K562 (cell line): ENCODE measurements at regions not wholly inside any gene's neighbourhood (a gene's known extent, or its start where the extent isn't known, plus 50 kb on each side); places are given as distances from the start of the nearest gene placed in this dataset.
A peak's percentile ranks its signal among the peaks of the same experiment; 100 is the strongest.

ENCODE experiments used
- CHCHD3 ChIP-seq: fragments of 250-450 bp; sonication (Bioruptor Pico); IDR thresholded peaks from 2 replicates; pipeline ENCODE4 v2.1.2; 2022; ENCODE audit warnings: mild to moderate bottlenecking
- EWSR1 ChIP-seq: fragments of 450-650 bp; IDR thresholded peaks from 2 replicates; pipeline ENCODE4 v1.6.1; 2018; ENCODE audit warnings: borderline replicate concordance, mild to moderate bottlenecking, low read depth, moderate library complexity; ENCODE audit not compliant: partially characterized antibody
- HCFC1 ChIP-seq: IDR thresholded peaks from 2 replicates; pipeline ENCODE4 v1.6.1; 2012; ENCODE audit warnings: low read depth, low read length, improper control_type of control experiment
- HDAC2 ChIP-seq: fragments of 450-650 bp; IDR thresholded peaks from 2 replicates; pipeline ENCODE4 v1.6.1; 2016; ENCODE audit warnings: mild to moderate bottlenecking
- HDAC3 ChIP-seq: fragments of 450-650 bp; IDR thresholded peaks from 2 replicates; pipeline ENCODE4 v1.6.1; 2018; ENCODE audit warnings: borderline replicate concordance, mild to moderate bottlenecking, moderate library complexity; ENCODE audit not compliant: partially characterized antibody
- HIVEP1 ChIP-seq: fragments of 250-450 bp; sonication (Bioruptor Pico); IDR thresholded peaks from 2 replicates; pipeline ENCODE4 v1.4.0; 2020; ENCODE audit warnings: mild to moderate bottlenecking
- JUND ChIP-seq, 2 experiments: IDR thresholded peaks; 2 replicates in 1 of 2; 3 replicates in 1 of 2; pipeline ENCODE4 v1.6.1; 2011; ENCODE audit warnings: borderline replicate concordance in 2 of 2, low read depth in 2 of 2, low read length in 2 of 2, improper control_type of control experiment in 1 of 2, missing biosample characterization in 1 of 2, missing genetic modification characterization in 1 of 2, missing genetic modification reagents in 1 of 2
- KDM5B ChIP-seq: fragments of 200-600 bp; sonication (generic); IDR thresholded peaks from 2 replicates; pipeline ENCODE4 v1.6.1; 2012; ENCODE audit warnings: low read depth, mild to moderate bottlenecking, moderate library complexity, low read length, control low read depth, inconsistent platforms; ENCODE audit not compliant: insufficient replicate concordance
- KLF1 ChIP-seq: fragments of 450-650 bp; IDR thresholded peaks from 2 replicates; pipeline ENCODE4 v1.6.1; 2016; ENCODE audit warnings: missing genetic modification characterization, missing compliant biosample characterization
- MBD2 ChIP-seq: sonication (generic); IDR thresholded peaks from 2 replicates; pipeline ENCODE4 v1.6.1; 2016; ENCODE audit warnings: low read depth, borderline replicate concordance
- MCM7 ChIP-seq, 2 experiments: fragments of 450-650 bp; IDR thresholded peaks; 2 replicates each; pipeline ENCODE4 v1.6.1; 2016 to 2018
- NRF1 ChIP-seq, 2 experiments: fragments of 450-650 bp; IDR thresholded peaks in 1 of 2; conservative IDR thresholded peaks in 1 of 2; 2 replicates each; pipeline ENCODE4 v1.6.1; 2014; ENCODE audit warnings: mild to moderate bottlenecking in 2 of 2
- PHF20 ChIP-seq: fragments of 450-650 bp; IDR thresholded peaks from 2 replicates; pipeline ENCODE4 v1.6.1; 2018; ENCODE audit not compliant: partially characterized antibody
- RFX7 ChIP-seq: fragments of 250-450 bp; sonication (Bioruptor Pico); IDR thresholded peaks from 2 replicates; pipeline ENCODE4 v1.5.1; 2021; ENCODE audit warnings: mild to moderate bottlenecking
- SMAD3 ChIP-seq: fragments of 450-650 bp; formaldehyde crosslinking; conservative IDR thresholded peaks from 2 replicates; pipeline ENCODE4 v1.4.0; 2020; ENCODE audit warnings: mild to moderate bottlenecking
- SRSF7 ChIP-seq: fragments of 200-400 bp; formaldehyde crosslinking; optimal IDR thresholded peaks from 2 replicates; pipeline ENCODE3; 2017; ENCODE audit warnings: mild to moderate bottlenecking, low read depth, low read length
- TGIF2 ChIP-seq: sonication (generic); formaldehyde crosslinking; IDR thresholded peaks from 2 replicates; pipeline ENCODE4 v1.8.1; 2022; ENCODE audit warnings: mild to moderate bottlenecking, missing genetic modification reagents, moderate library complexity
- XRCC3 ChIP-seq: fragments of 450-650 bp; IDR thresholded peaks from 2 replicates; pipeline ENCODE4 v1.6.1; 2017; ENCODE audit warnings: mild to moderate bottlenecking, moderate library complexity
- ZFP1 ChIP-seq: fragments of 450-650 bp; formaldehyde crosslinking; IDR thresholded peaks from 2 replicates; pipeline ENCODE4 v1.4.0; 2020; ENCODE audit warnings: mild to moderate bottlenecking, mixed read lengths
- ZNF507 ChIP-seq: conservative IDR thresholded peaks from 2 replicates; pipeline ENCODE4 v1.6.1; 2017; ENCODE audit warnings: missing genetic modification characterization, missing compliant biosample characterization
- ZNF79 ChIP-seq: fragments of 250-450 bp; sonication (Bioruptor Pico); IDR thresholded peaks from 2 replicates; pipeline ENCODE4 v1.4.0; 2020; ENCODE audit warnings: low read depth, mild to moderate bottlenecking, moderate library complexity
- TF ChIP-seq, protein P1 (sequence below): fragments of 450-650 bp; IDR thresholded peaks from 2 replicates; pipeline ENCODE4 v1.6.1; 2016; ENCODE audit warnings: borderline replicate concordance
- TF ChIP-seq, protein P2 (sequence below): fragments of 450-650 bp; conservative IDR thresholded peaks from 2 replicates; pipeline ENCODE4 v1.6.1; 2016; ENCODE audit warnings: missing genetic modification characterization, low read depth, mild to moderate bottlenecking, control low read depth, missing compliant biosample characterization
- TF ChIP-seq, protein P3 (sequence below): fragments of 450-650 bp; IDR thresholded peaks from 2 replicates; pipeline ENCODE4 v1.6.1; 2016; ENCODE audit warnings: antibody characterized with exemption

DNA sequence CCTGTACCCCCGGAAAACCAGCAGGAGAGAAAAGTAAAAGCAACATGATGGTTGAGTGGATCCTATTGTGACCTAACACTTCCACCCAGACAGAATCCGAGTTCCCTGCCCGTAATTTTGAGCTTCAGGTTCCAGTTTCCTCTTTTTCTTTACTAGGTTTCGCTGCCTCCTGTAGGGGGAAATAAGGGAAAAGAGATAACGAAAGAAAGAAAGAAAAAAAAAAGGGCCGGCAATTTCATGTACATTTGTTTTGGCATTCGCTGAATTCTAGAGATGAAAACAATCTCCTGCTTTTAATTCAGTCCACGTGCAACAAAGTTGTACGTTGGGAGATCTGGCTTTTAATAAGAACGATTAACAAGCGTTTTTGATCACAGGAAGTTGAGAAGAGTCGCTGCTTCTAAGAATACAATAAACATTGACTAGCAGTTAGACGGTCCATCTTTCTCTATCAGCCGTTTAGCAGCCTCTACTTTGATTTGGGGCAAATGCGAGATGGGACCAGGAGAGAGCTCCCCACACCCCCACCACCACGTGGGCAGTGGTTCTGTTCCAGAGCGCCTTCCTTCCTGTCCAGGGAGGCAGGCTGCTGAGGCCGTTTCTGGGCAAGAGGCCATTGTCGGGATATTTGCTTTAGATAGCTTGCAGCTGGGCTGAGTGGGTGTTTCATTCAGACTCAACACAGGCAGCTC is 155.9 kb upstream of the RUNX1 start (continued):
- no peak for TF ChIP-seq HCFC1
- TF ChIP-seq EWSR1: no peak
- TF ChIP-seq HDAC3: no peak
- TF ChIP-seq, protein P1, sequence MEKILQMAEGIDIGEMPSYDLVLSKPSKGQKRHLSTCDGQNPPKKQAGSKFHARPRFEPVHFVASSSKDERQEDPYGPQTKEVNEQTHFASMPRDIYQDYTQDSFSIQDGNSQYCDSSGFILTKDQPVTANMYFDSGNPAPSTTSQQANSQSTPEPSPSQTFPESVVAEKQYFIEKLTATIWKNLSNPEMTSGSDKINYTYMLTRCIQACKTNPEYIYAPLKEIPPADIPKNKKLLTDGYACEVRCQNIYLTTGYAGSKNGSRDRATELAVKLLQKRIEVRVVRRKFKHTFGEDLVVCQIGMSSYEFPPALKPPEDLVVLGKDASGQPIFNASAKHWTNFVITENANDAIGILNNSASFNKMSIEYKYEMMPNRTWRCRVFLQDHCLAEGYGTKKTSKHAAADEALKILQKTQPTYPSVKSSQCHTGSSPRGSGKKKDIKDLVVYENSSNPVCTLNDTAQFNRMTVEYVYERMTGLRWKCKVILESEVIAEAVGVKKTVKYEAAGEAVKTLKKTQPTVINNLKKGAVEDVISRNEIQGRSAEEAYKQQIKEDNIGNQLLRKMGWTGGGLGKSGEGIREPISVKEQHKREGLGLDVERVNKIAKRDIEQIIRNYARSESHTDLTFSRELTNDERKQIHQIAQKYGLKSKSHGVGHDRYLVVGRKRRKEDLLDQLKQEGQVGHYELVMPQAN: no peak
- no peak for TF ChIP-seq PHF20
- no peak for TF ChIP-seq CHCHD3 (CRISPR knock-in tag)
- TF ChIP-seq NRF1 (conservative IDR thresholded peaks at IDR 0.05 in 1 of 2, IDR thresholded peaks at IDR 0.05 in 1 of 2): 0 out of 4 replicates have a peak, but pooled peaks of 1 of the 2 experiments have one; percentile 13
- no peak for TF ChIP-seq SRSF7
- no peak for TF ChIP-seq ZFP1
- no peak for TF ChIP-seq MCM7 (IDR thresholded peaks at IDR 0.05)
- TF ChIP-seq KLF1 (tag): no peak
- TF ChIP-seq TGIF2 (CRISPR knock-in tag): no peak
- 0 out of 2 replicates have a peak, but pooled peaks have one; percentile 52 for TF ChIP-seq HDAC2
- no peak for TF ChIP-seq HIVEP1 (CRISPR knock-in tag)
- TF ChIP-seq ZNF507 (tag): no peak
- no peak for TF ChIP-seq SMAD3
- TF ChIP-seq RFX7 (CRISPR knock-in tag): no peak
- 0 out of 2 replicates have a peak, but pooled peaks have one; percentile 25 for TF ChIP-seq MBD2
- no peak for TF ChIP-seq XRCC3
- TF ChIP-seq, protein P2, sequence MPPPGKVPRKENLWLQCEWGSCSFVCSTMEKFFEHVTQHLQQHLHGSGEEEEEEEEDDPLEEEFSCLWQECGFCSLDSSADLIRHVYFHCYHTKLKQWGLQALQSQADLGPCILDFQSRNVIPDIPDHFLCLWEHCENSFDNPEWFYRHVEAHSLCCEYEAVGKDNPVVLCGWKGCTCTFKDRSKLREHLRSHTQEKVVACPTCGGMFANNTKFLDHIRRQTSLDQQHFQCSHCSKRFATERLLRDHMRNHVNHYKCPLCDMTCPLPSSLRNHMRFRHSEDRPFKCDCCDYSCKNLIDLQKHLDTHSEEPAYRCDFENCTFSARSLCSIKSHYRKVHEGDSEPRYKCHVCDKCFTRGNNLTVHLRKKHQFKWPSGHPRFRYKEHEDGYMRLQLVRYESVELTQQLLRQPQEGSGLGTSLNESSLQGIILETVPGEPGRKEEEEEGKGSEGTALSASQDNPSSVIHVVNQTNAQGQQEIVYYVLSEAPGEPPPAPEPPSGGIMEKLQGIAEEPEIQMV (tag): no peak
- TF ChIP-seq KDM5B: no peak
- TF ChIP-seq, protein P3, sequence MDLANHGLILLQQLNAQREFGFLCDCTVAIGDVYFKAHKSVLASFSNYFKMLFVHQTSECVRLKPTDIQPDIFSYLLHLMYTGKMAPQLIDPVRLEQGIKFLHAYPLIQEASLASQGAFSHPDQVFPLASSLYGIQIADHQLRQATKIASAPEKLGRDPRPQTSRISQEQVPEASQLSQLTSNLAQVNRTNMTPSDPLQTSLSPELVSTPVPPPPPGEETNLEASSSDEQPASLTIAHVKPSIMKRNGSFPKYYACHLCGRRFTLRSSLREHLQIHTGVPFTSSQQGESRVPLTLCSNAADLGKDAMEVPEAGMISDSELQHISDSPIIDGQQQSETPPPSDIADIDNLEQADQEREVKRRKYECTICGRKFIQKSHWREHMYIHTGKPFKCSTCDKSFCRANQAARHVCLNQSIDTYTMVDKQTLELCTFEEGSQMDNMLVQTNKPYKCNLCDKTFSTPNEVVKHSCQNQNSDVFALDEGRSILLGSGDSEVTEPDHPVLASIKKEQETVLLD: 0 out of 2 replicates have a peak, but pooled peaks have one; percentile 45
- peak; percentile 47 for TF ChIP-seq JUND (IDR thresholded peaks at IDR 0.05; ENCODE audit: borderline replicate concordance, low read depth, low read length)
- TF ChIP-seq JUND (tag; IDR thresholded peaks at IDR 0.05; ENCODE audit: borderline replicate concordance, low read depth, low read length): no peak
- TF ChIP-seq ZNF79 (CRISPR knock-in tag): no peak
